ENCODE measurements at regions not wholly inside any gene's neighbourhood (a gene's known extent, or its start where the extent isn't known, plus 50 kb on each side); places are given as distances from the start of the nearest gene placed in this dataset.

DNA sequence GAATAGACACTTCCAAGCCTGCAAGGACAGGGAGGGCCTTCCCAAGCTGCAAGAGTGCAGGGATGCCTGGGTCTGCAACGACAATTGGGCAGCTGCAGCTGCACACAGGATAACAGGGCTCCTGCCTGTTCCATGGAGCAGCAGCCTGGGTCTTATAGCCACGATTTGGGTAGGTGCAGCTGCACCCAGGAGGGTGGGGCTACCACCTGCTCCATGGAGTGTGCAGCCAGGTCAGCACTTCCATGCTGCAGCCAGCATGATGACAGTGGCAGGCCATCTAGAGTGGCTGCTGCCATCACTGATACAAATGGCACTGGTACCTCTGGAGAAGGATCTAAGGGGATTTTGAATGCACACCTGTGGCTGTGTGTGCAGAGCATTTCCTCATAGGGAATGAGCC lies 528.5 kb downstream of the DSC3 start:
- FAIRE-seq, result no peak

DNA sequence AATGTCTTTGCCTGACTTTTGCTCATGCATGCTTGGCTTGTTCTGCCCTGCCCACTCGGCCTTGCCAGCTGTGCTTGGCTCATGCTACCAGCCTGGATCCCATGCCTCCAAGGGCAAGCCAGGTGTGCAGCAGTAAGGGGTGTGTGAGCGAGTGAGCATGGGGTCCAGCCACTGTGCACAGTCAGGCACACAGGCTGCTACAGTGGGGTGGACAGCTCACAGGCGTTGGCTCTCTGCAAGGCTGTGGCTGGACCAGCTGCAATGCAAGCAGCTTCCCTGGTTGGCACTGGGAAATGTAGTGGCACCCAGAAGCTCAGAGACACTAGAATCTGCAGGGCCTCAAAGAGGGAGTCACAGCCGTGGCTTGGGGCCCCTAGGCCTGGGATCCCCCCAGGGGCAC lies 529.7 kb downstream of the DSC3 start:
- no peak for FAIRE-seq

DNA sequence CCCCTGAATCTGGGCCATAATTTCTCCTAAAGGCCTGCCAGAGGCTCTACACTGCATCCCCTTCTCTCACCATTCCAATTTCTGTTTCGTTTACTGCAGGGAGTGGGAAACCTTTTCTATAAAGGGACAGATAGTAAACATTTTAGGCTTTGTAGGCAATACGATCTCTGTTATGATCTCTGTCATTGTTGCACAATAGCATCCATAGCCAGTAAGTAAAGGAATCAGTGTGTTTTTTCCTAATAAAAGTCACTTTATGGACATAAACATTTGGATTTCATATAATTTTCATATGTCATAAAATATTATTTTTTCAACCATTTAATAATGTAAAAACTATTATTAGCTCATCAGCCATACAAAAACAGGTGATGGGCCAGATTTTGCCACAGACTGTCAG lies 531.7 kb downstream of the DSC3 start:
- no peak for FAIRE-seq

GRCh38 chr18:30501594-30501993 lies 540.9 kb downstream of the DSC3 start:
- no peak for FAIRE-seq

- no peak for FAIRE-seq
Observed at GRCh38 chr18:30500240-30500945, 542.1 kb downstream of the DSC3 start.

DNA sequence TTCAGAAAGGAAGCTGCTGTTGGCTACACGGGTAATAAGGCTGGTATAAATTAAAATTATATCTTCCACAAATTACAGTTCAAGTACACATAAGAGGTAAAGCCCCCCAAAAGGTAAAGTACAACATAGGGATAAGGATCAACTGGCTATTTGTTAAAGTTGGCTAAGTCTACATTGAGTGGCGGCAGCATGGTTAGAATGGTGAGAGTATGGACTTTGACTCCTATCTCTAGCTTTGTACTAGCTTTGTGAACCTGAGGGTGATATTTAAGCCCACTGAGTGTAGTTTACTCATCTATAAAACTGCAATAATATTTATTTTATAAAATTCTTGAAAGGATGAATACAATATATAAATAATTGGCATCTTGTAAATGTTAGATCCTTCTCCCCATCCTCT lies 542.8 kb downstream of the DSC3 start:
- FAIRE-seq, result no peak

DNA sequence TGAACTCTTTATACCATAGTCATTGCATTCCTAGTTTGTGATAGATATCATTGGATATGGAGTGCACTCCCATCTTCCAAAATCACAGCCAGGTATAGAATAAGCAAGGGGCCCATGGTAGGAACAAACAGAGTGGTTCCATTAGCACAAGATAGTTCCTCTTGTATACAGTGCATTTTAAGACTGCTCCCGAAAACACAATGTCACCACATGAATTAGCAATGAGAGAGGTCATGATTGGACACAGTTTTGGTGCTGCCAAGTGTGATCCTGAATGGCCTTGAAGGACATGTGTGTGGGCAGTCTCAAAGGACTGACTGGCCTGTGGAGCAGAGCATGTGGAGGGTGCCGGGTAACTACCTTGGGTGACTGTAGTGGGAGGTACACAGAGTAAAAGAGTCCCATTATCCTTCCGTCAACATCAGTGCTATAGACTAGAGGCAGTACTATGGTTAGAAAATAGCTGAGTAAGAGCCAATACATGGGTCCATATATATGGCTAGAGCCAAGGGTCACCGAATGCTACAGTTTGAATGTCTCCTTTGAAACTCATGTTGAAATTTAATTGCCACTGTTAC lies 549.9 kb downstream of the DSC3 start:
- no peak for FAIRE-seq

DNA sequence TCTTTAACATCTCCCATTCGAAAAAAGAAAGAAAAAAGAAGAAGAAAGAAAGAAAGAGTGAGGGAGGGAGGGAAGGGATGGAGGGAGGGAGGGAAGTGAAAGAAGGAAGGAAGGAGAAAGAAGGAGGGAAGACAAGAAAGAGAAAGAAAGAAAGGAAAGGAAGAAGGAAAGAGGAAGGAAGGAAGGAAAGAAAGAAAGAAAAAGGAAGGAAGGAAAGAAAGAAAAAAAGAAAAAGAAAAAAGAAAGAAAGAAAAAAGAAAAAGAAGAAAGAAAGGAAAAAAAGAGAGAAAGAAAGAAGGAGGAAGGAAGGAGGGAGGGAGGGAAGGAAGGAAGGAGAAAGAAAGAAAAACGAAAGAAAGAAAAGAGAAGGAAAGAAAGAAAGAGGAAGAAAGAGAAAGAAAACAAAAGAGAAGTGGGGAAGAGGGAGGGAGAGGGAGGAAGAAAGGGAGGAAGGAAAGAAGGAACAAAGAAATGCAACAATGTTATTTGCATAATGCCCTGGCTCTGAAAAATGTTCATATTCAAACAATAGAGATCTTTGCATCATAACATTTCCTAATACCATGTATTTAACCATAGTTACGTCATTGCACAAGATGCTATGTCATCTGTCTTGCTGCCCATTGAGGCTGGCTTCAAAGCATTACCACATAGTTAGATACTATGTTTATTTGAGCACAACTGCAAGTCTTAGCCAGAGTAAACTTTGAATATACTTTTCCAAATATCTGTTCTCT lies 550.6 kb downstream of the DSC3 start:
- no peak for FAIRE-seq

- FAIRE-seq, result no peak
Observed at GRCh38 chr18:30489890-30490643, 552.5 kb downstream of the DSC3 start.

- no peak for FAIRE-seq
Observed at GRCh38 chr18:30487962-30488361, 554.6 kb downstream of the DSC3 start.

- no peak for FAIRE-seq
Observed at GRCh38 chr18:30486856-30487255, 555.7 kb downstream of the DSC3 start.

DNA sequence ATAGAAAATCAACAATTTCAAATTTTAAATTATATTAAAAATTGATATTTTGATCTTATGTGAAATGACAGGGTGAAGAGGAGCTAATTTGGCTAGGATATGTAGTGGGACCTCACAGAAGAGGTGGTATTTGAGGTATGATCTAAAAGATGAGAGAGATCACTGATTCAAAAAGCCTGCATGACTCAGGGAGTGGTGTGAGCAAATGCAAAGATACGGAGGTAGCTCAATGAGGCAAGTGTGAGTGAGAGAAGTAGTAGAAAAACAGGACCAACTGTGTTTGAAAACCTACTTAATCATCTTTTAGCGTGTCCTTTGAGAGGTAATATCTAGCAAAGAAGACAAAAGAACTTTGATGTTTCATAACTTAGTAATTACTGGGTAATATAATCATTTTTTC lies 557.5 kb downstream of the DSC3 start:
- no peak for FAIRE-seq

DNA sequence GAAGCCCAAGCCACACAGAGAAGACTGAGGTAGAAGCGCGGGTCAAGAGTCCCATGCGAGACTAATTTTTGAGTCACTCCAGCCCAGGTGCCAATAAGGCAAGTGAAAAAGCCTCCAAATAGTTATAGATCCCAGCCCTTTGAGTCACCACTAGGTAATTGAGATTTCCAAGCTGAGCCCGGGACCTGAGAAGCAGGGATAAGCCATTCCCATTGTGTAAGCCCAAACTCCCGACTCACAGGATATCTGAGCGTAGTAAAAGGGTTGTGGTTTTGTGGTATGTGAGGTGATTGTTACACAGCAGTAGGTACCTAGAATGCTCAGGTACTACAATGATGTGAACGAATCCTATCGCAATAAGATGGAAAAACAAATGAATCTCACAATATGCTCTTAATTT lies 560.7 kb downstream of the DSC3 start:
- no peak for FAIRE-seq

DNA sequence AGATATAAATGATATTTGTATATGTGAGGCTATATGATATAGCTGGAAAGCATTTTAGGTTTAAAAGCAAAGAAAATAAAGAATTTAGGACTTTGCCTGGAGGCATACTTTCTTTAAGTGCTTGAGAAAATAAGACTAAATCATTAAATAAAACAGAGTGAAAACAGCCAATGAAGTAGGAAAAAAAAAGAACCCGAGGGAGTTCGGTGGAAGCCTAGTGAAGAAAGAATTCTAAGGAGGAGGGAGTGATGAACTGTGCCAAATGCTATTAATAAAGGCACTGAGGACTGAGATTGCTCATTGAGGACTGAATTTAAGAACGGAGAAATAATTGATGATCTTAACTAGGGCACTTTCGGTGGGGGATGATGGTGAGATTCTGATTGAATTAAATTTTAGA lies 573.5 kb downstream of the DSC3 start:
- FAIRE-seq, result no peak

- no peak for FAIRE-seq
Observed at GRCh38 chr18:30465096-30465495, 577.4 kb downstream of the DSC3 start.

DNA sequence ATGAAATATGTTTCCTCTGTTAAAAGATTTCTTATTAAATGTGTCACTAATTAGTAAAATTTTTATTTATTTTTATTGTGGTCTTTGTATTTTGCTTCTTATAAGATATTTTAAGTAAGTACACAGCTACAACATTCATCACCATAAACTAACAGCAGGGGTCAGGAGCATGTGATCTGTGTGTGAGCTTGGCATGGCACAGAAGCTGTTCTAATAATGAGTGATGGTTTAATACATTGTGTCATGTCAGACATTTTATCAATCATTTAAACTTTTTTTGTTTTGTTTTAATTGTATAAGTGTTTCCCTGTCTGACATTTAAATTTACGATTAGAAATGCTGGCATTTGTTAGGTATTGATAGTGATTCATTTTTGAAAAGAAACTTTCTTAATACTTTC lies 585.4 kb downstream of the DSC3 start:
- no peak for FAIRE-seq

GRCh38 chr18:30455741-30456140 lies 586.8 kb downstream of the DSC3 start:
- FAIRE-seq, result no peak

- no peak for FAIRE-seq
Observed at GRCh38 chr18:30454920-30455319, 587.6 kb downstream of the DSC3 start.

GRCh38 chr18:30451981-30452380 lies 590.6 kb downstream of the DSC3 start:
- no peak for FAIRE-seq

GRCh38 chr18:30450927-30451326 lies 591.6 kb downstream of the DSC3 start:
- no peak for FAIRE-seq

DNA sequence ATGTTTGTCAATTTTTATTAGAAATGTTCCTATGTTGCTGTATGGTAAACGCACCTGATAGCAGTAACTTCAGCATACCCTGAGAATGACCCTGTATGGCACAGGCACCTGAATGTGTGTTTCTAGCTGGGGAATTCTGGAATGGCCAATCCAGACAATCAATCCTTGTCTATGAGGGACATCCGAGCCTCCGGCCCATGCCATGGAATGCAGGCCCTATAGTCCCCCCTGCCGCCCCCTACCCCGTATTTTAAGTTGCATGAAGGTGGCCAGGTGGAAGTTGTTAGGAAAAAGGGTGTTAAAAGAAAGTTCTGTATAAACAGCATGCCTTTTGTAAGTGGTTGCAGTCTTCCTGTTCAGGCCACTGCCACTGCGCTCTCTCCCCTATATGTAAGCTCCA lies 595.9 kb downstream of the DSC3 start:
- no peak for FAIRE-seq

DNA sequence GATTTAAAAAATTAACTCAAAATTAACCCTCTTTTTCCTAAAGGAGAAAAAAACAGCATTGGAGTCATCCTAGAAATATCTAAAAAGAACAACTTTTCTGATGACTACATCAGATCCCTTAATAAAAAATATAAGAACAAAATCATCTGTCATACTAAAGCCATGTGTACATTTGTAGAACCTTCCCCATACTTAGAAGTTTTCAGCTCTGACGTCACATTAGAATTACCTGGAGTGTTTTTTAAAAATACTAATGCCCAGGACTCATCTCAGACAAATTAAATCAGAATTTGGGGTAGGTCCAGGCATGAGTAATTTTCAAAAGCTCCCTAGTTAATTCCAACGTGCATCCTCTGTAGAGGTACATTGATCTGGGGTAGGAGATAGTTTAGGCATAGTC lies 598.0 kb downstream of the DSC3 start:
- FAIRE-seq, result no peak

GRCh38 chr18:30440351-30440750 lies 602.2 kb downstream of the DSC3 start:
- FAIRE-seq, result no peak

GRCh38 chr18:30439174-30439573 lies 603.4 kb downstream of the DSC3 start:
- no peak for FAIRE-seq
